GM23248 (cell line): ENCODE measurements at regions not wholly inside any gene's neighbourhood (a gene's known extent, or its start where the extent isn't known, plus 50 kb on each side); places are given as distances from the start of the nearest gene placed in this dataset.

Experiments
- EZH2 ChIP-seq: fragments of 200-600 bp; sonication (generic); IDR thresholded peaks from 2 replicates; pipeline ENCODE4 v1.6.1; 2018; ENCODE audit warnings: antibody characterized with exemption, mild to moderate bottlenecking; ENCODE audit not compliant: insufficient read depth, poor library complexity, severe bottlenecking
- EZH2phosphoT487 ChIP-seq: fragments of 200-600 bp; sonication (generic); IDR thresholded peaks from 2 replicates; pipeline ENCODE4 v1.6.1; 2018; ENCODE audit warnings: antibody characterized with exemption, moderate library complexity, mild to moderate bottlenecking, low read depth; ENCODE audit not compliant: insufficient read depth

DNA sequence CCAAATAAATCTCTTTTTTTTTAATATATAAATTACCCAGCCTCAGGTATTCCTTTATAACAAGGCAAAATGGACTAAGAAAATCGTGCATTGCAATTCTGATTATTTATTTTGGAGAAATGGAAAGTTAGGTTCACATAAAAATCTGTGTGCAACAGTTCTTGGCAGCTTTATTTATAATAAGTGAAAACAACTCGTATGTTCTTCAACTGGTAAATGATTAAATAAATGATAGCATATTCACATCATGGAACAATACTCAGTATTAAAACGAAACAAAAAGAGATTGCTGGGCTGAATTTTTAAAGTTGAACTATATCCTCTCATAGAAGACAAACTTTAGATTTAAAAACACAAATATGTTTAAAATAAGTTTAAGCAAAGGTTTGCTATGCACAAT, 176.3 kb upstream of the ZNF385D start:
- TF ChIP-seq EZH2 (no peak), EZH2phosphoT487 (no peak)
